ENCODE measurements at regions not wholly inside any gene's neighbourhood (a gene's known extent, or its start where the extent isn't known, plus 50 kb on each side); places are given as distances from the start of the nearest gene placed in this dataset.
"Not testable (repeated sequence)": the region's sequence is repeated elsewhere in the genome, so short reads cannot be mapped to it uniquely, and the experiment has no call there.

DNA sequence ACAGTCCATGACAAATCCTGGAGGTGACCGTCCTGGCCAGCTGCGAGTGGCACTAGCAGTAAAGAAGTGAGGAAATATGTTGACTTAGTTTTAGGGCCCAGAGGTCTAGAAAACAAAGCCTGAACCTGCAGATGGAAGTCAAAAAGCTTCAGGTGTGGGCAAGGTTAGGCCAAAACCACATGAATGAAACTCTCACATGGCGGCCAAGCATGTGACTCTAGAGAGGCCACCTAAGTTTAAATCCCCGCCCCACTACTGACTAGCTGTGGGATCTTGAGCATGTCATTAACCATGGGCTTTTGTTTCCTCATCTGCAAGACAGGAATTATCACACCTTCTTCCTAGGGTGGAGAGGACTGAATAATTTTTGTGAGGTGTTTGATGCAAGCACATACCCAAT, 148.2 kb upstream of the DAB1 start:
- DNase-seq (ENCODE audit: low spot score): no peak

DNA sequence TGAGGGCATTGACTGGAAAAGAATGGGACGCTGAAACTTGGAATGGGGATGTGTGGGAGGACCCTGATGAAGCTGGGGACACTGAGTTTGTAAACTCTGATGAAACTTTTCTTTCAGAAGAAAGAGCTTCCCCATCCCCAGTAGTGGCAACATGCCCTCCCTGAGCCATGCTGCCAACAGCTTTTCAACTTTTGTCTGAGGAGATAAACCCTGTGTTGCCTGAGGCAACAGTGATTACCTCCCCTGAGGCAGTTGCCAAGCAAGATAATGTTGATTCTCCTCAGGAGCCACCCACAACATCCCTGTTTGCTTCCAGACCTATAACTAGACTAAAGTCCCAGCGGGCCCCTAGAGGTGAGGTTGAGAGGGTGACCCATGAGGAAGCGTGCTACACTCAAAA, 134.2 kb upstream of the DAB1 start:
- DNase-seq (ENCODE audit: low spot score): not testable (repeated sequence)

DNA sequence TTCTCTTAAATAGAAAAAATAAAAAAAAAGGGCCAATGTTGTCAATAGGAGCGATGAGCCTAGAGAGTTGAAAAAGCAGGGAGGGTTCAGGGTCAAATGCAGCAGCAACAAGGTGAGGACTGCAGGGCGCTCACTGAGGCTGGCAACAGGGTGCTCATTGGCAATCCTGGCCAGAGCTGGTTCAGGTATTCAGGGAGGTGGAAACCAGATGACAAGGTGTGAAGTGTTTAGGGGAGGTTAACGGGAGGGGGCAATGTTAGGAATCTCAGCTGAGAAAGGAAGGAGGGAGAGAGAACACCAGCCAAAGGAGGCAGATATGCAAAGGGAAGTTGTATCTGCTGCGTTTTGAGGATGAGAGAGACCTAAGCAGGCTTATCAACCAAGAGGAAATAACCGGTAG, 129.8 kb upstream of the DAB1 start:
- DNase-seq (ENCODE audit: low spot score): no peak

DNA sequence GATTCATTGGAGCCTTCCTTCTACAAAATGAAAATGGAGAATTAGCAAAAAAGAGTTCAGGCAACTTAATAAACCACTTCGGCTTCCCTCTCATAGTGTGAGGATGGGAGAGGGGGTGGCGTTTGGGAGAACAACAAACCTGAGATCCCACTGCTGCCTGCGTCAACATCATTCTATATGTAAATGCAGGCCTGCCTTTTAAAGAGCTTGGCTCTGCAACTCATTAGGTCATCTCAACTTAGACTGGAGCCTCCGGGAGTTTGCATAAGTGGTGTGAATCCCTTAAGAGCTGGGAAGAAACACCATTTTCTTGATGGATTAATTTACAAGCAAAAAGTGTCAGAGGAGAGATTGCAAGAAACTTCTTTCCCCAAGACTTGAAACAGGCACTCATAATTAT, 127.6 kb upstream of the DAB1 start:
- no peak for DNase-seq (ENCODE audit: low spot score)

DNA sequence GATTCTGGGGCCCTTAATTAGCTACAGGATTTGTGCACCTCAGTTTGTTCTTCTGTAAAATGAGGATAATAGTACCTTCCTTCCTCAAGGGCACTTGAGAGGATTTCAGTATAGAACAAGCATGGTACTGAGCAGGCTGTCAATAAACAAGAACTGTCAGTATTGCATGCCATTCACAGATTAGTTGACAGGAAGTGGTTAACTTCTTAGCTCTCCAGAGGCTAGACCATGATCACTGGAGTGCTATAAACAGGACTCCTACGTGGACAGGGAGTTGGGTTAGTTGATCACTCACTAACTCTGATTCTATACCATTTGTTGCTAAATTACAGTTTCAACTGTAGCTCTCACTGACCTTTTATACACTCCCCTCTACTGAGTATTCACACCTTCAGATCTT, 126.2 kb upstream of the DAB1 start:
- DNase-seq (ENCODE audit: low spot score): no peak

DNA sequence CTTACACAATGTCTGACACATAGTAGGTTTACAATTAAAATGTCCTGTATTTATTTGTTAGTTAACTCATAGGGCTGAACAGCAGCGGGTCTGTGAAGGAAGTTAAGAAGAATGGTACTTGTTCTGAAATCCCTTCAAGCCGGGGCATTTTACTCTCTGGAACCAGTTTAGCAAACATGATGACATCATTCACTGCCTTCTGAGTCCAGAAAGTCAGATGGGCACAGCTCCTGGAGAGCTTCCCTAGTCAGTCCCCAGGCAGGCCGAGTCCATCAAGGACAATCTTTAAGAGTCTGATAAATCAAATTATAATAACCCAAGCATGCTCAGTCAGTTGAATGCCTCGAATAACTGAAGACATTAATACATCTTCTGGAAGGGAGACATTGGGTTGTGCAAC, 125.4 kb upstream of the DAB1 start:
- no peak for DNase-seq (ENCODE audit: low spot score)

DNA sequence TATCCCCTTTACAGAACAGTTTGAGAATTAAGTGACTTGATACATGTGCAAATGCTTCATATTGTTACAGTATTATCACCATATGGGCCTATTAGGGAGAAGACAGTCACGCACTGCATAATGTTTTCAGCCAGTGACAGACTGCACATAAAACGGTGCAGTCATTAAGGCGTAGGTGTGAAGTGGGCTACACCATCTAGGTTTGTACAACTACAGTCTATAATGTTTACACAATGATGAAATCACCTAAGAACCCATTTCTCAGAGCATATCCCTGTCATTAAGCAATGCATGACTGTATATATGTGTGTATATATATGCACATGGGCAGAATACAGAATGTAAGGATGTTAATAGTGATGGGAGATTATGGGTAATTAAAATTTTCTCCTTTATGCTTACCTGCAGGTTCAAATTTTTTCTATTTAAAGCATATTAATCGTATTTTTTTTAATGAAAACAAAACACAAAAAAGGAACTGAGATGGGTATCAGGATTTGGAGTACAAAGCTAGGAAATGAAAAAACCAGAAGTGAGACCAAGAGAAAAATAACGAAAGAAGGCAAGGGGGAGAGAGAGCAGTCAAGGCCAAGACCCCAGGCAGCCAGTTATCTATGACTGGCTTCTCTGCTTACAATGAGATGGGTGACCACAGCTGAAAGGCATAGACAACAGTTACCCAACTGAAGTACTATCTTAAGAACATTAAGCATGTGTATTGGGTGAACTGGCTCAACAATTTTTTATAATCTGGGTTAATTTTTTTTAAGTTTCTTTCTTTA, 122.9 kb upstream of the DAB1 start:
- DNase-seq (ENCODE audit: low spot score): no peak

DNA sequence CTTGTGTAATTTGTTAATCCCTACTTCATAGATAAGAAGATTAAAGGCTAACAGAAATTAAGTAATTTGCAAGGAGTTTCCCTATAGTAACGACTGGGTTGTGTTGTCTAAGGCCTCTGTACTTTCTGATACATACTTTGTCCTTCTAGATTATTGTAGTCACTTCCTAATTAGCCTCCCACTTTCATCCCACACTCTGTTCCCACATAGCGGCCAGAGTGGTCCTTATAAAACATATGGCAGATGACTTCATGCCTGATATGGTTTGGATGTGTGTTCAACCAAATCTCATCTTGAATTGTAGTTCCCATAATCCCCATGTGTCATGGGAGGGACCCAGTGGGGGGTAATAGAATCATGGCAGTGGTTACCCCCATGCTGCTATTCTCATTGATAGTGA, 120.5 kb upstream of the DAB1 start:
- DNase-seq (ENCODE audit: low spot score): no peak

DNA sequence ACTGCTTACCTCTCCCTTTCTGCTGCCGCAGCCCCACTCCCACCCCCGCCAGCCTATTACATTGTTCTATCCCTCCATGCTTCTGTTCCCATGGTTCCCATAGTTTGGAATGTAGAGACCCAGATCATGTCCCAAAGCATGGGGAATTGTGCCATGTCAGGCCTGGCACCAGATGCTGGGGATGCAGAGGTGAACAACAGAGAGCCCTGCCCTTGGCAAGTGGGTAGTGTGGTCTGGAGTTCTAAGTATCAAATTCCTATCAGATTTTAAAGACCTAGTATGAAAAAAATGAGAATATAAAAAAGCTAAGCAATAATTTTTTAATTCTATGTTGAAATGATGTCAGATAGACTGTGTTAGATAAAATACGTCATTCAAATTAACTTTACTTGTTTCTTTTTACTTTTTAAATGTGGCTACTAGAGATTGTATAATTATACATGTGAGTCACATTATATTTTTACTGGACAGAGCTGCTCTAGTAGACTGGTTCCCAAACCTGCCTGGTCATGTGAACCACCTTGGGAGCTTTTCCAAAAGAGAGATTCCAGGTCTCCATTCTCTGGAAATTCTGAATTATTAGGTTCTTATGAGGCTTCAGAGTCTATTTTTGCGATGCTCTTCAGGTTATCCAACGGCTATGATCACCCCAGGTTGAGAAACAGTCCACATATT, 113.0 kb upstream of the DAB1 start:
- DNase-seq (ENCODE audit: low spot score): no peak

DNA sequence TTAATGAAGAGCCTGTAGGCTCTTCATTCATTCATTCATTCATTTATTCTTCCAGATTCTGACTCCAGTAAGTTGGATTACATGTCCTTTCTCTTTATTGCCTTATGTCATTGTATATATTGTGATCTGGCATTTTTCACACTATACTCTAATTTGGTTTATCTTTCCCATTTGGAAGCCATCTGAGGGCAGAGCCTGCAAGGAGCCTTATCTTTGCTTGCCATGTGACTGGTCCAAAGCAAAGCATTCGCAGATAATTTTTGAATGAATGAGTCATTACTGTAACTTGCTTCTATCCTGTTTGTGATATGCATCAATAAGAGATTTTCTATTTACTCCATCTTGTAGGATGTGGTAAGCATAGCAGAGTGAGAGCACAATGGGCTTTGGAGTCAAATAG, 108.4 kb upstream of the DAB1 start:
- DNase-seq (ENCODE audit: low spot score): no peak

DNA sequence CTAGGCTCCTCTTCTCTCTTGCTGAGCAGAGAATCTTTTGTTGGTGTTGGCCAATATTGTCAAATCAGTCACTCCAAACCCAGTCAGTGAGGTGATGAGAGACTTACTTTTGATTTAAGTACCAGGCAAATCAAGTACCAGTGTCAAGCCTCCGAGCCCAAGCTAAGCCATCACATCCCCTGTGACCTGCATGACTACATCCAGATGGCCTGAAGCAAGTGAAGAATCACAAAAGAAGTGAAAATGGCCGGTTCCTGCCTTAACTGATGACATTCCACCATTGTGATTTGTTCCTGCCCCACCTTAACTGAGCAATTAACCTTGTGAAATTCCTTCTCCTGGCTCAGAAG, 107.0 kb upstream of the DAB1 start:
- not testable (repeated sequence) for DNase-seq (ENCODE audit: low spot score)

DNA sequence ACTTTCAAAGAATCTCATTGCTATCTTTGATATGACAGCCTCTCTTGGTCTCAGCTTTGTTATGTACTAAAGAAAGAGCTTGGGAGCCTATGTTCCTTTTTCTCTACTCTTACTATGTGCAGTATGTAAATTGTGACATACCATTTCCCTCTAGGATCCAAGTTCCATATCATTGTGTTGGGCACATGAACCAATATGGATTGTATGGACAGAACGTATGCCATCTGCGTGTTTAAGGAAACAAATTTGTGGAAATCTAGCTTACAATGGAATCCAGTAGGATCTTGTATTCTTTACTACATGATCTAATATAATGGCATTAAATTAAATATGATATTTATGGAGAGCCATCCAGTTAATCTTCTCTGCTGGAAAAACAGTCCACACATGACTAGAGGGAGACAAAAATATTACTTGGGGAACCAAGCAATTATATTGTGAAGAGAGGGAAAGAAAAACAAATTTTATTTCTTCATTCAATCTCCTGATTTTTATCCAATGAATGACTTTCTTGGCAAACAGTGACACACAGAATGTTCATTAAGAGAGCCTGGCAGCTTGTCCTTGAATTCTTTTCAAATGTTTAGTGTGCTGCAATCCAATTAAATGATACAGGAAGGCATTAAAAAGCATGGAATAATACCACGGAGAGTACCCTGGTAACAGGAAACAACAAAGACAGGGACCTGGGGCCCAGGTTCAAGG, 106.5 kb upstream of the DAB1 start:
- no peak for DNase-seq (ENCODE audit: low spot score)

DNA sequence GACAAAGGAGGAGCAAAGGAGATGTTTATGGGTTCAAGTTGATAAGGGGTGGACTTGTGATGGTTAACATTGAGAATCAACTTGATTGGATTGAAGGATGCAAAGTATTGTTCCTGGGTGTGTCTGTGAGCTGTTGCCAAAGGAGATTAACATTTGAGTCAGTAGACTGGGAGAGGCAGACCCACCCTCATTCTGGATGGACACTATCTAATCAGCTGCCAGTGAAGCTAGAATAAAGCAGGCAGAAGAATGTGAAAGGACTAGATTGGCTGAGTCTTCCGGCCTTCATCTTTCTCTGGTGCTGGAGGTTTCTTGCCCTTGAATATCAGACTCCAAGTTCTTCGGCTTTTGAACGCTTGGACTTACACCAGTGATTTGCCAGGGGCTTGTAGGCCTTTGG, 98.7 kb upstream of the DAB1 start:
- no peak for DNase-seq (ENCODE audit: low spot score)

DNA sequence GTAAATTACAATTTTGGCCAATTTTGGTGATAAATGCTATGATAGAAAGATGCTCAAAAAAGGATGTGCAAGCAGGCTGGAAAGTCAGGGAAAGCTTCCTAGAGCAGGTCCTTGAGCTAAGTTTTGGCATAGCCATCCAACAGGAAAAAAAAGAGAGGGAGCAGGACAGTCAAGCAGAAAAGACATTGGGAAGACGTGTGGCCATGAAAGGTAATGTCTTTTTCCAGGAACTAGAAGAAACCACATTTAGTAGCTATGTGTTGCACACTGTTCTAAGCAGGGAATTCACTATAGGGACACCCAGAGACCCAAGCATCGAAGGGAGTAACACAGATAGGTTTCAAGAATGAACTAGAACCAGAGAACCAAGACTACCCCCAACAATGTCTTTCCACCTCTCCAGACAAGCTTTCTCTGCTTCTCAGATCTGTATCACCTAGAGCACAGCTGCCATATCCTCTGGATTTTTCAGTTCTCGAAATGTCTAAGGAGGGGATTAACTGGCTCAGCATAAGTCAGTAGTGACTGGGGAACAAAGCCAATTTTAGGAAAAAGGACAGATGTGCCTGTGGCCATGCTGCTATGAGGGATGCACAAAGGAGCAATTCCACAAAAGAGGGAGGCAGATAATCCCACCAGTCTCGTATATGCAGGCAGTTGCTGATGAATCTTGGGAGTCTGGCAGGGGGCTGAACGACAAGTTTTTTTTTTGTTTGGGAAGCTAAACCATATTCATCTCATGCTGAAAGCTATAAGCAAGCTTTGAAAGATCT, 97.1 kb upstream of the DAB1 start:
- DNase-seq (ENCODE audit: low spot score): no peak

DNA sequence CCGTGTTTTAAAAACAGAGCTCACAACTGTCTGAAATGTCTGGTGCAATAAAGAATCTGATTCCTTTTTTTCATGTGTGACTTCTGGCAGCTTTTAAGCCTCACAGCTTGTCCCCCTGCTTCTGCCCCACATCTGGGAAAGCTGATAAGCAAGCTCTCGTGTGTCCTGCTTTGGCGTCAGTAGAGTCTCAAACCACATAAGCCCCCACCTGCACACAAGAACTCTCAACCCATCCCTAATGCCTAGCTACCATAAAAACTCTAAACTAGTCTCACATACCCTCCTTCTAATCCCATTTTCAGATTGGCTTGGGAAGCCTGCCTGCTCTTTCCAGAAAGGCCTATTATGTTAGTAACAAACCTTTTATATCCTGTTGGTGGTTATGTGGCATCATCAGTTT, 94.6 kb upstream of the DAB1 start:
- no peak for DNase-seq (ENCODE audit: low spot score)

DNA sequence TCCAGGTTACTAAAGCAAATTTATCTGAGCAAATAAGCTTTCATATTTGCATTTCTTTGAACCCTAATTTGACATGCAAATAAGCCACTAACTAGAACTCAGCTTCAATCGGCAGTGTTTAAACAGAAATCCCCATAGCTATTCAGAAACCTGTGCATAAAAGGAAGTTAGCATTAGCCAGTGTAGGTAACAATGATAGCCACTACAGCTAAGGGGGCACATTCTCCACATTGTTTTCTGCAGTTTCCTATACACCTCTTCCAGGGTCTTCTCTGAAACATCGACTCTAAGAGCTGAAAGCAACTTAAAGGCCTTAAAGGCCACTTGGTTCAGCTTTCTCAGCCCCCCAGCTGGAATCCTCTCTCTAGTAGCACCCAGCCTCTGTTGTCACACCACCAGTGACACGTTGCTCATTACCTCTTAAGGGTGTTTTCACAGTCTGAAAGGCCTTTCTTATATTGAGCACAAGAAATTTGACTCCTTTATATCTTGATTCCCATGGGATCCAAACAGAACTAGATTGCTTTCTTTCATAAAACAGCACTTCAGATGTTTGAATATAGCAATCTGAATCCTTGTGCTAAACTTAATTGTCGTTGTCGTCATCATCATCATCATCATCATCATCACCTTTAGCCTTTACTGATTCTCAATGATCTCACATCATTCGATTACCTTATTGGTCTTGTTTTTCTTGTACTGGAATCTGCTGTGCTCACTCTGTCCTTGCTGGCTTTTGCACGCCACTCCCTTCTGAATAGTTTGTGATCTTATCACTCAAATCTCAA, 93.9 kb upstream of the DAB1 start:
- no peak for DNase-seq (ENCODE audit: low spot score)

DNA sequence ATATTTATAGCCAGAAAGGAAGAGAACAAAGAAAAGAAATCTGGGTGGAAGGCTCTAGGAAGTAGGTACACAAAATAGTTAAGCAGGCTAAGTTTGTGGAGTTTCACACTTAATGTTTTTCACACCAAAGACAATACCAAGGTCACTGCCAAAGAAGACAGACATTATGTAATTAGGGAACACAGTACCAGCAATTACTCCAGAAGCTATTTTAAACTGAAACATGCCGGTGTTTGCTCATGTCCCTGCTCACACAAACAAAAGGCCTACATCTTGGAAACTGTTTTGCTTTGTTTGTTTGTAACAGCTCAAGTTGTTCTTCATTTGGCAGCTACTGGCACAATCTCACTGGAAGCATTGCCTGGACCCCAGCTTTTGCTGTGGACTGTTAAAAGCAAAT, 88.5 kb upstream of the DAB1 start:
- DNase-seq (ENCODE audit: low spot score): no peak

DNA sequence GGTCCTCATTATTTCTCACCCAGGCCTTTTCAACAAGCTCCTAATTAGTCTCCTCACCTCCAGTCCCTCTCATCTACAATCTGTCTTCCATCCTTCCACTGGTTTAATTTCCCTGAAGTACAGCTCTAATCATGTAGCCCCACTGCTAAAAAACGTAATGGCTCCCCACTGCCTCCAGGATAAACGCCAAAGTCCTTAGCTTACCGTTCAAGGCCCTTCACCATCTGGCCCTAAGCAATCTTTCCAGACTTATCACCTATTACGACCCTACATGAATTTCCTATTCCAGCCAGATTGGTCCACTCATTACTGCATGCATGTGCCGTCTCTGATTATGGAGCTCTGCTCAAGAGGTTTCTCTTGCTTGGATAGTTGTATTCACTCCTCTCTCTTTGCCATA, 83.1 kb upstream of the DAB1 start:
- DNase-seq (ENCODE audit: low spot score): no peak

DNA sequence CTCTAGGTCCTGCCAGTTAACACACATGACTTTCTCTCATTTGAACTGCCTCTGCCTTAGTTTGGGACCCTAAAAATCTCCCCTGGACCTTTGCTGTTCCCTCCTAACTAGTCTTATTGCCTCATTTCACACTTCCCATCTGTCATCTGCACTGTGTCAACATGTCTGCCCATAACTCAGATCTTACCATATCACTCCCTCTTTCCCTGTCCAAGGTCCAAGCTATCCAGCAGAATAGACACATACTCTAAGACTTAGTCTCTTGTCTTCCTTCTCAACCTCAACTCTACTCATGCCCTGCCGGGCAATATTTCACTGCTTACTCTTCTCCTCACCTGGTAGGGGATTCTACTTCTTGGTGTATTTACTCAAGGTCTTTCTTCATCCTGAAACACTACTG, 79.5 kb upstream of the DAB1 start:
- no peak for DNase-seq (ENCODE audit: low spot score)

DNA sequence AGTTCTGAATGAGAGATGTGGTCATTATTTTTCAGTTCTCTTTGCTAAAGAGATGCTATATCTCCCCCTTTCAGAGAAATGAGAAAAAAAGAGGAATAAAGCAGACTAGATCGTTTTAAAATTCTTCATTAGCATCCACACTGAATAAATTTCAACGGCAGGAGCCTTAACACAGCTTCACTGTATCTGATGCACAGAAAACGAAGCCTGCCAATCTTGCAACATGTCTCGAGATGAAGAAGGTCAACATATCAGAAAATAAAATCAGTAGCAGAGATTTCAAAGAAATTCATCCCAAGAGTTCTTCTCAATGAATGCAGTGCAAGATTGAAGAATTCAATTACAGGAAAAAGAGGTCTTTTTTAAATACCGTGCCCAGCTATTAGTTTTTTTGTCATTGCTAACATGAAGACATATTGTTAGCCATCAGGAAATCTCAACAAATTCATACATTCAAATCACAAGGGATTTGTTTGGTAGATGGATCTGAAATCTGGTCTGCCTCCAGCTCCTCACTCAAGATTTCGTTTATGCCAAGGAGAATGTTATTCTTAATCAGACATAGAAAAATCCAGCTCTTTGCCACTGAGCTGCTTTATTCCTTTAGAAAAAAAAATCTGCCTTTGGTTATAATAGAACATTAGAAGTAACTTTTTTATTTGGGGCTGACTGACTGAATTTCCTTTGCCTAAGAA, 76.4 kb upstream of the DAB1 start:
- DNase-seq (ENCODE audit: low spot score): no peak

DNA sequence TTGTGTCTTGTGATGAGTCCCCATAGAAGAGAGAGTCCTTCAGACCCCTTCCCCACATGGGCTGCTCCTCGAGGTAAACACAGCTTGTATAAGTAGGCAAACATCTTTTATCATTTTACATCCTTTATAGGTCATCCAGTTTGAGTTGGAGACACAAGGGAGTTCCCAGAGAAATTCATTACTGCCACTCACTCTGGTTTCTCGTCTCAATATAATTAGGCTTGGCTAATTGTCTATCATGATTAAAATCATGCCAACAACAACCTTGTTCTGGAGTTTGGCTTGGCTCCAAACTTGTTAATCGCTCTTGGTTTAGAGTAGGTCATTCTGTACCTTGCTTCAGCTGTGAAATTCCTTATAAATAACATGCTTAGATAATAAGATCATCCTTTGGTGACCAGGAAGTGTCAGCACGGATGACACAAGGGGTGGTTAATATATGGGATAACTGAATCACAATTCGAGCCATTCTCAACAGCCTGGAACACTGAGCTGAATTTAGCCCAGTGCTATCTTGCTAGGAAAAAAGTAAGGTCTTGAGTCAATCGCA, 70.7 kb upstream of the DAB1 start:
- no peak for DNase-seq (ENCODE audit: low spot score)
